HG02970 (cell line): ENCODE measurements at regions not wholly inside any gene's neighbourhood (a gene's known extent, or its start where the extent isn't known, plus 50 kb on each side); places are given as distances from the start of the nearest gene placed in this dataset.

Experiments
- ATAC-seq: cut with Tn5 transposase; IDR thresholded peaks from one replicate; pipeline ENCODE4 v1.9.1; 2021; ENCODE audit warnings: mild to moderate bottlenecking, moderate library complexity, moderate number of reproducible peaks; ENCODE audit not compliant: unreplicated experiment, low FRiP score

GRCh38 chrX:109841869-109842579 is 109.0 kb upstream of the ACSL4 start:
- ATAC-seq, result no peak

GRCh38 chrX:109842611-109843010 is 109.6 kb upstream of the ACSL4 start:
- ATAC-seq, result no peak

GRCh38 chrX:109843963-109844751 is 111.1 kb upstream of the ACSL4 start:
- no peak for ATAC-seq

GRCh38 chrX:109844986-109845385 is 111.9 kb upstream of the ACSL4 start:
- no peak for ATAC-seq

- no peak for ATAC-seq
Observed at GRCh38 chrX:109845996-109846395, 112.9 kb upstream of the ACSL4 start.

GRCh38 chrX:109847257-109848187 is 114.5 kb upstream of the ACSL4 start:
- no peak for ATAC-seq

- no peak for ATAC-seq
Observed at GRCh38 chrX:109848461-109849050, 115.5 kb upstream of the ACSL4 start.

GRCh38 chrX:109854096-109854495 is 121.0 kb upstream of the ACSL4 start:
- ATAC-seq, result no peak

GRCh38 chrX:109855501-109855900 is 122.4 kb upstream of the ACSL4 start:
- ATAC-seq, result no peak

- ATAC-seq, result no peak
Observed at GRCh38 chrX:109856974-109857373, 123.9 kb upstream of the ACSL4 start.

- ATAC-seq, result no peak
Observed at GRCh38 chrX:109857584-109858228, 124.6 kb upstream of the ACSL4 start.

GRCh38 chrX:109858602-109859341 is 125.7 kb upstream of the ACSL4 start:
- ATAC-seq, result no peak

- ATAC-seq, result no peak
Observed at GRCh38 chrX:109859651-109860050, 126.6 kb upstream of the ACSL4 start.

GRCh38 chrX:109862433-109862832 is 129.4 kb upstream of the ACSL4 start:
- ATAC-seq, result no peak

- no peak for ATAC-seq
Observed at GRCh38 chrX:109863811-109864210, 130.8 kb upstream of the ACSL4 start.

- ATAC-seq, result no peak
Observed at GRCh38 chrX:109871121-109871888, 131.6 kb upstream of the TMEM164 start.

GRCh38 chrX:109872021-109872732 is 130.7 kb upstream of the TMEM164 start:
- no peak for ATAC-seq

- ATAC-seq, result no peak
Observed at GRCh38 chrX:109873574-109873973, 129.3 kb upstream of the TMEM164 start.
